ENCODE measurements at regions not wholly inside any gene's neighbourhood (a gene's known extent, or its start where the extent isn't known, plus 50 kb on each side); places are given as distances from the start of the nearest gene placed in this dataset.

- no peak for TF ChIP-seq EZH2 (IDR thresholded peaks at IDR 0.05; ENCODE audit: borderline replicate concordance, insufficient read depth, low read depth, low read length, poor library complexity, severe bottlenecking)
- TF ChIP-seq, protein P1, sequence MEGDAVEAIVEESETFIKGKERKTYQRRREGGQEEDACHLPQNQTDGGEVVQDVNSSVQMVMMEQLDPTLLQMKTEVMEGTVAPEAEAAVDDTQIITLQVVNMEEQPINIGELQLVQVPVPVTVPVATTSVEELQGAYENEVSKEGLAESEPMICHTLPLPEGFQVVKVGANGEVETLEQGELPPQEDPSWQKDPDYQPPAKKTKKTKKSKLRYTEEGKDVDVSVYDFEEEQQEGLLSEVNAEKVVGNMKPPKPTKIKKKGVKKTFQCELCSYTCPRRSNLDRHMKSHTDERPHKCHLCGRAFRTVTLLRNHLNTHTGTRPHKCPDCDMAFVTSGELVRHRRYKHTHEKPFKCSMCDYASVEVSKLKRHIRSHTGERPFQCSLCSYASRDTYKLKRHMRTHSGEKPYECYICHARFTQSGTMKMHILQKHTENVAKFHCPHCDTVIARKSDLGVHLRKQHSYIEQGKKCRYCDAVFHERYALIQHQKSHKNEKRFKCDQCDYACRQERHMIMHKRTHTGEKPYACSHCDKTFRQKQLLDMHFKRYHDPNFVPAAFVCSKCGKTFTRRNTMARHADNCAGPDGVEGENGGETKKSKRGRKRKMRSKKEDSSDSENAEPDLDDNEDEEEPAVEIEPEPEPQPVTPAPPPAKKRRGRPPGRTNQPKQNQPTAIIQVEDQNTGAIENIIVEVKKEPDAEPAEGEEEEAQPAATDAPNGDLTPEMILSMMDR (IDR thresholded peaks at IDR 0.05), result no peak
Measured at GRCh38 chr5:60487476-60487875, 212.5 kb downstream of the DEPDC1B start.
